VCaP (cell line): ENCODE measurements at regions not wholly inside any gene's neighbourhood (a gene's known extent, or its start where the extent isn't known, plus 50 kb on each side); places are given as distances from the start of the nearest gene placed in this dataset.

Experiments
- H3K27ac ChIP-seq: fragments of 450-650 bp; 2 replicates; pipeline ENCODE4 v1.5.1; 2017
- TF ChIP-seq, protein P1 (sequence below): fragments of 450-650 bp; conservative IDR thresholded peaks from 2 replicates; pipeline ENCODE4 v1.5.1; 2017; ENCODE audit warnings: mild to moderate bottlenecking, moderate library complexity

DNA sequence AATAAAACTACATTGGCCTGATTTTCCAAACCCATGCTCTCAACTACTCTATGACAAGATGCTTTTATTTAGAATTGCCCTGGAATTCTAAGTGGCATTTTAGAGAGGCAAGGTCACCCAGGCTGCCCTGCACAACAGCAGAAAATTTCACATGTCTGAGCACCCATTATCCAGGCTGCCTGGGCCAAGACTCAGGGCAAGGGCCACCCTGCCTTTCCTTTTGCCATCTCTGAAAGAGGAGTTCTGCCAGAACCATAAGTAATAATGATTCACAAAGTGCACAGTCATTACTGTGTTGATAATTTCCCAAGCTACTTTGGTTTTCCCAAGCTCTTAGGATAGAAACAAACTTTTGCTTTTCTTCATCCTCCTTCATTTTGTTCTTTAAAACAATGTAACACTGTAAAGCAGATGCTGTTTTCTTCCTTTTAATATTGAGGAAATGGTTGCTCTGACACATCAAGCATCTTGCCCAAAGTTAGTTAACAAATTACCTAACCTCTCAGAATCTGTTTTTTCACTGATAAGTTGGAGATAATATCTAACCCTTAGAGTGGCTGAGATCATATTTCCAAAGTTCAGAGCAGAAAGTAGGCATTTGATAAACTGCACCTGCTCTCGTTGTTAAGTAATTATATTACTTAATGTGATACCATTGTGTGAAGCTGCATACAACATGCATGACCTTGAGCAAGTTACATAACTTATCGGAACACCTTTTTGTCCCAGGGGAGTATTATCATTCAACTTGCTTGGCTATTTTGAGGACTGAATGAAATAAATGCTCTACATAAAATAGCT is 325.6 kb downstream of the PRELID2 start:
- H3K27ac ChIP-seq = no peak overlapping the region
- TF ChIP-seq, protein P1, sequence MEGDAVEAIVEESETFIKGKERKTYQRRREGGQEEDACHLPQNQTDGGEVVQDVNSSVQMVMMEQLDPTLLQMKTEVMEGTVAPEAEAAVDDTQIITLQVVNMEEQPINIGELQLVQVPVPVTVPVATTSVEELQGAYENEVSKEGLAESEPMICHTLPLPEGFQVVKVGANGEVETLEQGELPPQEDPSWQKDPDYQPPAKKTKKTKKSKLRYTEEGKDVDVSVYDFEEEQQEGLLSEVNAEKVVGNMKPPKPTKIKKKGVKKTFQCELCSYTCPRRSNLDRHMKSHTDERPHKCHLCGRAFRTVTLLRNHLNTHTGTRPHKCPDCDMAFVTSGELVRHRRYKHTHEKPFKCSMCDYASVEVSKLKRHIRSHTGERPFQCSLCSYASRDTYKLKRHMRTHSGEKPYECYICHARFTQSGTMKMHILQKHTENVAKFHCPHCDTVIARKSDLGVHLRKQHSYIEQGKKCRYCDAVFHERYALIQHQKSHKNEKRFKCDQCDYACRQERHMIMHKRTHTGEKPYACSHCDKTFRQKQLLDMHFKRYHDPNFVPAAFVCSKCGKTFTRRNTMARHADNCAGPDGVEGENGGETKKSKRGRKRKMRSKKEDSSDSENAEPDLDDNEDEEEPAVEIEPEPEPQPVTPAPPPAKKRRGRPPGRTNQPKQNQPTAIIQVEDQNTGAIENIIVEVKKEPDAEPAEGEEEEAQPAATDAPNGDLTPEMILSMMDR = no peak

DNA sequence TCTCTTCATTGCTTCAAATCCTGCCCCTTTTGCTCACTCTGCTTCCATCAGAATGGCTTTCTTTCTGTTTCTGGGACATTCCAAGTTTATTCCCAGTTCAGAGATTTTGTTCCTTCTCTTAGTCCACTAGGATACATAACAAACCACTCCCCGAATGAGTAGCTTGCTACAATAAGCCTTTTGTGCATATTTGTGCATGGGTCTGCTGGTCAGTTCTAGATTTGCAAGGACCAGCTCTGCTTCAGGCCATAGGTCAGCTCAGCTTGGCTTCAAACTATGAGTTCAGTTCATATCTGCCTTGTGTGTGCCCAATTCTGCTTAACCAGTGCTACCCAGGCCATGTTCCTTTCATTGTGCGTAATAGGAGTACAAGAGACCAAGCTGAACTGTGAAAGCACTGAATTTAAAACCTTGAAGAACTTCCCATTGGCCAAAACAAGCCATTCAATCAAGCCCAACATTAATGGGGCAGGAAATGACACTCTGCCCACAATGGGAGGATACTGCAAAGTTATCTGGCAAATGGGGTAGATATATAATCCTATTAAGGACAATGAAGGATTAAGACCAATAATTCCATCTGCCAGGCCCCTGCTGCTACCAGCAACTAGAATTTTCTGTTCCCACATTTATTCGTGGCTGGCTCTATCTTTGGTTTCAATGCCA is 328.8 kb downstream of the PRELID2 start:
- H3K27ac ChIP-seq = no peak overlapping the region
- TF ChIP-seq, protein P1 = no peak

DNA sequence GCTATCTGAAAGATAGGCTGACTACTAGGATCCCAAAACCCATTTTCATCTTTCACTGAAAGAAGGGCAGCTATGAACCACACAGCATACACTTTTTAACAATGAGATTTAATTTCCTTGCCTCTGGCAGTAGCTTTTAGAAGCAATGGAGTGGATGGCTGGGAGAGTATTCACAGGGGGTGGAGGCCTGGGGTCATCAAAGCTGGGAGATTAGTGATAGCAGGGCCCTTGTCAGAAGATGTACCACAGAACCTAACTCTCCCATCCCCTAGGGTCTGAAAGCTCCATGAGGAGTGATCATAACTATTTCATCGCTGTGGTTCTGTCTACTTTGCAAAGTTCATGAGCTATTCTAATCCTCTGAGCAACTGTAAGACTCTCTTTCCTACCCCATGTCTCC is 332.2 kb downstream of the PRELID2 start:
- H3K27ac ChIP-seq = no peak overlapping the region
- TF ChIP-seq, protein P1 = no peak

DNA sequence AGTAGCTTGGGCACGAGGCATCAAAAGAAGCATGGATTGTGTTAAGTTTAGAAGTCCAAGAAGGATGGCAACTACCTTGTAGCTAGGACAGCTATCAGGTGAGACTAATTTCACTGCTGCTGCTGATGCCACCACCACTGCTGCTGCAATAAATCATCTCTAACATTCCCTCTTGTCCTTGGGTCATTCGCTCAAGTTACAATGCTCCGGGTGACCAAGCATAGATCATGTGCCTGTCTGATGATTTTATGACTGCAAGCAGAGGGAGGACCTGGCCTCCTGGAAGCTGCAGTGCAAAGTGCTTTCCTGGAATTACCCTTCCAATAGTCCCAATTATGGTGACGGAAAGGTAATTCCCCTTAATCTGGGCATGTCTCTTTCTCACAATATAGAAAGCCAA is 334.4 kb downstream of the PRELID2 start:
- H3K27ac ChIP-seq = no peak overlapping the region

DNA sequence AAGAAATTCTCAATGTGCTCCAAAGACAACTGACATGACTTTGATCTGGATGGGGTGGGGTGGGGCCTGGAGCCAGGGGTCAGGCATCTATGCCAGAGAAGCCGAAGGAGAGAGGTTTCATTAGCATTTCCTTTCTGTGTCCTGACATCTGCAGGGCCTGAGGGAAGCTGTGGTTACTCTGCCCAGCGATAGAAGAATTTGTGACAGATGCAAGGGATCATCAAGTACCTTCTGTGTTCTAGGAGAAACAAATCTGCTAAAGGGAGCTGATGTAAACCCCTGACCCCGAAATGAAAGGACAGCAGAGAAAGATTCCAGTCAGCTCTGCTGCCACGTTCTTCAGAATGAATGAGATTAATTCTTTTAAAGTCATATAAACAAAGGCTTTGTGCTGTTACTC is 335.7 kb downstream of the PRELID2 start:
- TF ChIP-seq, protein P1 = no peak
- H3K27ac ChIP-seq = no peak overlapping the region

More for the DNA sequence above, 334.4 kb downstream of the PRELID2 start:
- TF ChIP-seq, protein P1 = no peak

DNA sequence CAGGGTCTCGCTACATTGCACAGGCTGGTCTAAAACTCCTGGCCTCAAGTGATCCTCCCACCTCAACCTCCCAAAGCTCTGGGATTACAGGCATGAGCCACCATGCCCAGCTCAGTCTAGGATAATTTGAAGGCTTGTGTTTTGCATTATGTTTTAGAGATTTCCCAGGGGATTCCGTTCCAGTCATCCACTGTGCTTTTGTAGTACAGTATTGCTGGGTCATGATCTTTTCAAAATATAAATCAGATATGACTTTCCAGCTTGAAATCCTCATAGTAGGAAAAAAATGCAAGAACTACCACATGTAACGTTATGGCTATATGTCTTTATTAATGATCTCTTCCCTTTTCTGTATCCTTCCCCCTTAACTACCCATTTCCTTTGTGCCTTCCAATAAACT is 338.1 kb downstream of the PRELID2 start:
- TF ChIP-seq, protein P1 = no peak
- no peak overlapping the region for H3K27ac ChIP-seq

DNA sequence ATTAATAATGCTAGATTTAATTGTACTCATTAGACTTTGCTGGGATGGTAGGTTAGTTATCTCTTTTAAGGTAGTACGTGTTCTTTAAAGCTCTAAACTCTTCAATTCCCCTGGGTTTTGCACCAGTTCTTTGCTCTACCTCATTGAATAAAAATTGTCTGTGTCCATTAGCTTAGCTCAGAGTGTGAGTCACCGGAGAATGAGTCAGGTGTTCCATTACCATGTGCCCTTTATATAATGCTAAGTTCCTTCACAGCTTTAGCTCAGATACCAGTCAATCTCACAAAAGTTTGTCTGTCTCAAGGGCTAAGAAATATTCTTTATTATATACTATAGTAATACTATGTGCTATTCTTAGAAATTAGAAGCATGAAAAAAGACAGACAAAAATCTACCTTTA is 339.4 kb downstream of the PRELID2 start:
- TF ChIP-seq, protein P1 = no peak
- no peak overlapping the region for H3K27ac ChIP-seq
